Heart left ventricle (tissue), 13 donors: ENCODE measurements at regions not wholly inside any gene's neighbourhood (a gene's known extent, or its start where the extent isn't known, plus 50 kb on each side); places are given as distances from the start of the nearest gene placed in this dataset.

Experiments used
- POLR2A ChIP-seq, 2 donors: fragments of 450-650 bp; IDR thresholded peaks; one replicate each; pipeline ENCODE4 v1.6.1; 2017; ENCODE audit warnings: antibody characterized with exemption in 2 of 2, mild to moderate bottlenecking in 2 of 2, moderate library complexity in 2 of 2
- TF ChIP-seq, protein P1 (sequence below), 12 donors: fragments of 200-600 bp; sonication (generic) in 4 of 12; IDR thresholded peaks; one replicate each; pipeline versions ENCODE4 v1.5.0 to v1.8.0; 2018 to 2022; ENCODE audit warnings: antibody characterized with exemption in 12 of 12, mild to moderate bottlenecking in 5 of 12
- donor health status: ischemic (EF 13 %, LVEDD 7.1; RV severe dilation, severe dysfunction).
- donor health status: DM: no; HTN: yes; CAD: no.
- donor health status: DM: no; HTN: no; CAD: no.
- donor health status: ischemic (EF 25% LVEDD 6.9; RV normal size, moderate dysfunction).
- donor health status: ischemic (EF 25% LVEDD 5.7; RV mildly dilated, moderate dysfunction).
- donor health status: ischemic (EF 35%, LVEDD 5.7; RV mildly dilated, moderate dysfunction).
- donor health status: nonischemic (EF 11% LVEDD 7.7; RV severe dilation, severe dysfunction).
- donor health status: DM: yes; HTN: yes; CAD: no.
- donor health status: PGD.
- donor health status: ischemic (EF 29% LVEDD 5.4; RV normal size, mild dysfunction).
- donor health status: nonischemic (EF 23%, LVEDD 6.1; RV moderate dilation, normal function).

DNA sequence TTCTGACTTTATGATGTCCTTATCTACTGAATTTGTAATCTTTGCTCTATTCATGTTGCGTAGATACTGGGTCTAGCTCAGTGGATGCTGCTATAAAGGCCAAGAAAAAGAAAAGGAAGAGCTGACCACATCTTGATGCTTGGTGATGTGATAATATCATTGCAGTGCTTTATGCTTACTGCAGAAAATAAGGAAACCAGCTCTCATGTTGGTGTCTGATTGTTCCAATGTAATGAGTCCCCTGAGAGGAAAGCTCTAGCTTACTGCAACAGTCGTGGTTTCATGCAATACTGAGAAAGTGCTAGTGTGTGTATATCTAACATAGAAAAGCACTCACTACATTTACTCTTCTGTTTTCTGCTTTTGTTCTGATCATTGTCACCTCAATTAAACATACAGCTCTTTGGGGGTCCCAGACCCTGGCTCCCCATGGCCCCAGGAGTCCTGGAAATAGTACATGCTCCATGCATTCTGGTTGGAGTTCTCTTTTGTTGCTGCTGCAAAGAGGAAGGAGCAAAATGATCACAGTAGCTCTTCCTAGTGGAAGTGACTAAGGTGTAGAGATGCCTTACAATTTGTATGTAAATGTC lies 338.8 kb downstream of the CYRIA start:
- TF ChIP-seq, protein P1, sequence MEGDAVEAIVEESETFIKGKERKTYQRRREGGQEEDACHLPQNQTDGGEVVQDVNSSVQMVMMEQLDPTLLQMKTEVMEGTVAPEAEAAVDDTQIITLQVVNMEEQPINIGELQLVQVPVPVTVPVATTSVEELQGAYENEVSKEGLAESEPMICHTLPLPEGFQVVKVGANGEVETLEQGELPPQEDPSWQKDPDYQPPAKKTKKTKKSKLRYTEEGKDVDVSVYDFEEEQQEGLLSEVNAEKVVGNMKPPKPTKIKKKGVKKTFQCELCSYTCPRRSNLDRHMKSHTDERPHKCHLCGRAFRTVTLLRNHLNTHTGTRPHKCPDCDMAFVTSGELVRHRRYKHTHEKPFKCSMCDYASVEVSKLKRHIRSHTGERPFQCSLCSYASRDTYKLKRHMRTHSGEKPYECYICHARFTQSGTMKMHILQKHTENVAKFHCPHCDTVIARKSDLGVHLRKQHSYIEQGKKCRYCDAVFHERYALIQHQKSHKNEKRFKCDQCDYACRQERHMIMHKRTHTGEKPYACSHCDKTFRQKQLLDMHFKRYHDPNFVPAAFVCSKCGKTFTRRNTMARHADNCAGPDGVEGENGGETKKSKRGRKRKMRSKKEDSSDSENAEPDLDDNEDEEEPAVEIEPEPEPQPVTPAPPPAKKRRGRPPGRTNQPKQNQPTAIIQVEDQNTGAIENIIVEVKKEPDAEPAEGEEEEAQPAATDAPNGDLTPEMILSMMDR (IDR thresholded peaks at IDR 0.05), result no peak
- no peak for TF ChIP-seq POLR2A (IDR thresholded peaks at IDR 0.05)
